GM10266 (cell line): ENCODE measurements at regions not wholly inside any gene's neighbourhood (a gene's known extent, or its start where the extent isn't known, plus 50 kb on each side); places are given as distances from the start of the nearest gene placed in this dataset.

Experiments used
- DNase-seq: peaks from one replicate; pipeline ENCODE4 v3.0.0; 2012; ENCODE audit errors: extremely low spot score
- CTCF ChIP-seq: IDR thresholded peaks from 2 replicates; pipeline ENCODE4 v1.5.1; 2012; ENCODE audit warnings: mild to moderate bottlenecking, low read depth; ENCODE audit not compliant: control insufficient read depth, insufficient read depth; ENCODE audit errors: missing control alignments

GRCh38 chr4:101708293-101709039 lies 82.1 kb upstream of the BANK1 start:
- DNase-seq: no peak
- TF ChIP-seq CTCF: no peak

GRCh38 chr4:101707596-101707995 lies 82.9 kb upstream of the BANK1 start:
- no peak for TF ChIP-seq CTCF
- no peak for DNase-seq

GRCh38 chr4:101706535-101707057 lies 83.9 kb upstream of the BANK1 start:
- TF ChIP-seq CTCF: no peak
- DNase-seq: no peak

GRCh38 chr4:101701551-101701950 lies 89.0 kb upstream of the BANK1 start:
- DNase-seq: no peak
- TF ChIP-seq CTCF: no peak

- no peak for TF ChIP-seq CTCF
- no peak for DNase-seq
These were observed 90.9 kb upstream of the BANK1 start for GRCh38 chr4:101699441-101700124.

GRCh38 chr4:101697266-101697665 lies 93.3 kb upstream of the BANK1 start:
- no peak for DNase-seq
- TF ChIP-seq CTCF: no peak

- TF ChIP-seq CTCF: no peak
- no peak for DNase-seq
These were observed 94.1 kb upstream of the BANK1 start for GRCh38 chr4:101696276-101697010.
